CD4-positive, alpha-beta T cell treated with Interferon alpha-2 for 1 hour (primary cell): ENCODE measurements at regions not wholly inside any gene's neighbourhood (a gene's known extent, or its start where the extent isn't known, plus 50 kb on each side); places are given as distances from the start of the nearest gene placed in this dataset.

Source experiments
- DNase-seq, 2 donors: peaks; one replicate each; pipeline ENCODE4 v3.0.0-alpha.2; 2020 to 2022

GRCh38 chr4:4808086-4808485 is 51.4 kb upstream of the MSX1 start:
- no peak for DNase-seq

- no peak for DNase-seq
These were observed 53.6 kb upstream of the MSX1 start for GRCh38 chr4:4805887-4806286.

- DNase-seq, result no peak
These were observed 55.6 kb upstream of the MSX1 start for GRCh38 chr4:4803912-4804296.

GRCh38 chr4:4803216-4803911 is 56.1 kb upstream of the MSX1 start:
- DNase-seq, result no peak

- DNase-seq, result no peak
These were observed 58.6 kb upstream of the MSX1 start for GRCh38 chr4:4800646-4801408.

- no peak for DNase-seq
These were observed 65.0 kb upstream of the MSX1 start for GRCh38 chr4:4794421-4794820.

- DNase-seq, result no peak
These were observed 67.0 kb upstream of the MSX1 start for GRCh38 chr4:4792466-4792865.

- no peak for DNase-seq
These were observed 68.0 kb upstream of the MSX1 start for GRCh38 chr4:4791299-4792111.

GRCh38 chr4:4789462-4789861 is 70.0 kb upstream of the MSX1 start:
- no peak for DNase-seq

- no peak for DNase-seq
These were observed 70.9 kb upstream of the MSX1 start for GRCh38 chr4:4788573-4788972.

GRCh38 chr4:4787421-4787820 is 72.0 kb upstream of the MSX1 start:
- no peak for DNase-seq

GRCh38 chr4:4784379-4784778 is 75.1 kb upstream of the MSX1 start:
- DNase-seq, result no peak

- no peak for DNase-seq
These were observed 75.6 kb upstream of the MSX1 start for GRCh38 chr4:4783847-4784246.

GRCh38 chr4:4782969-4783368 is 76.5 kb upstream of the MSX1 start:
- no peak for DNase-seq

GRCh38 chr4:4781936-4782707 is 77.3 kb upstream of the MSX1 start:
- no peak for DNase-seq

GRCh38 chr4:4780729-4781244 is 78.7 kb upstream of the MSX1 start:
- DNase-seq, result no peak

GRCh38 chr4:4779486-4779885 is 80.0 kb upstream of the MSX1 start:
- DNase-seq, result no peak

GRCh38 chr4:4779054-4779453 is 80.4 kb upstream of the MSX1 start:
- no peak for DNase-seq

- no peak for DNase-seq
These were observed 80.9 kb upstream of the MSX1 start for GRCh38 chr4:4778554-4778953.

- no peak for DNase-seq
These were observed 82.5 kb upstream of the MSX1 start for GRCh38 chr4:4776934-4777333.

GRCh38 chr4:4776335-4776734 is 83.1 kb upstream of the MSX1 start:
- no peak for DNase-seq

GRCh38 chr4:4775493-4776004 is 83.9 kb upstream of the MSX1 start:
- DNase-seq, result no peak

GRCh38 chr4:4772534-4772933 is 86.9 kb upstream of the MSX1 start:
- no peak for DNase-seq
